ENCODE measurements at regions not wholly inside any gene's neighbourhood (a gene's known extent, or its start where the extent isn't known, plus 50 kb on each side); places are given as distances from the start of the nearest gene placed in this dataset.
A peak's percentile ranks its signal among the peaks of the same experiment; 100 is the strongest.

DNA sequence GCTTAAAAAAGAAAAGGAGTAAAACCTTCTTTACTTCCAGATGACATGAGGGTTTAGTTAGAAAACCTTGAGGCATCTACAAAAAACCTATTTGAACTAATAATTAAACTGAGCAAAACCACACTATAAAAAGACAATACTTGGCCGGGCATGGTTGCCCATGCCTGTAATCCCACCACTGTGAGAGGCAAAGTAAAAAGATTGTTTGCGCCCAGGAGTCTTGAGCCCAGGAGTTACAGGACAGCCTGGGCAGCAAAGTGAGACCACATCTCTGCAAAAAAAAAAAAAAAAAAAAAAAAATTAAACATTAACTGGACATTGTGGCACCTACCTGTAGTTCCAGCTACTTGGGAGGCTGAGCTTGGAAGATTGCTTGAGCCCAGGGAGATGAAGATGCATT lies 502.8 kb upstream of the LRRTM4 start (continued):
- TF ChIP-seq, protein P1, sequence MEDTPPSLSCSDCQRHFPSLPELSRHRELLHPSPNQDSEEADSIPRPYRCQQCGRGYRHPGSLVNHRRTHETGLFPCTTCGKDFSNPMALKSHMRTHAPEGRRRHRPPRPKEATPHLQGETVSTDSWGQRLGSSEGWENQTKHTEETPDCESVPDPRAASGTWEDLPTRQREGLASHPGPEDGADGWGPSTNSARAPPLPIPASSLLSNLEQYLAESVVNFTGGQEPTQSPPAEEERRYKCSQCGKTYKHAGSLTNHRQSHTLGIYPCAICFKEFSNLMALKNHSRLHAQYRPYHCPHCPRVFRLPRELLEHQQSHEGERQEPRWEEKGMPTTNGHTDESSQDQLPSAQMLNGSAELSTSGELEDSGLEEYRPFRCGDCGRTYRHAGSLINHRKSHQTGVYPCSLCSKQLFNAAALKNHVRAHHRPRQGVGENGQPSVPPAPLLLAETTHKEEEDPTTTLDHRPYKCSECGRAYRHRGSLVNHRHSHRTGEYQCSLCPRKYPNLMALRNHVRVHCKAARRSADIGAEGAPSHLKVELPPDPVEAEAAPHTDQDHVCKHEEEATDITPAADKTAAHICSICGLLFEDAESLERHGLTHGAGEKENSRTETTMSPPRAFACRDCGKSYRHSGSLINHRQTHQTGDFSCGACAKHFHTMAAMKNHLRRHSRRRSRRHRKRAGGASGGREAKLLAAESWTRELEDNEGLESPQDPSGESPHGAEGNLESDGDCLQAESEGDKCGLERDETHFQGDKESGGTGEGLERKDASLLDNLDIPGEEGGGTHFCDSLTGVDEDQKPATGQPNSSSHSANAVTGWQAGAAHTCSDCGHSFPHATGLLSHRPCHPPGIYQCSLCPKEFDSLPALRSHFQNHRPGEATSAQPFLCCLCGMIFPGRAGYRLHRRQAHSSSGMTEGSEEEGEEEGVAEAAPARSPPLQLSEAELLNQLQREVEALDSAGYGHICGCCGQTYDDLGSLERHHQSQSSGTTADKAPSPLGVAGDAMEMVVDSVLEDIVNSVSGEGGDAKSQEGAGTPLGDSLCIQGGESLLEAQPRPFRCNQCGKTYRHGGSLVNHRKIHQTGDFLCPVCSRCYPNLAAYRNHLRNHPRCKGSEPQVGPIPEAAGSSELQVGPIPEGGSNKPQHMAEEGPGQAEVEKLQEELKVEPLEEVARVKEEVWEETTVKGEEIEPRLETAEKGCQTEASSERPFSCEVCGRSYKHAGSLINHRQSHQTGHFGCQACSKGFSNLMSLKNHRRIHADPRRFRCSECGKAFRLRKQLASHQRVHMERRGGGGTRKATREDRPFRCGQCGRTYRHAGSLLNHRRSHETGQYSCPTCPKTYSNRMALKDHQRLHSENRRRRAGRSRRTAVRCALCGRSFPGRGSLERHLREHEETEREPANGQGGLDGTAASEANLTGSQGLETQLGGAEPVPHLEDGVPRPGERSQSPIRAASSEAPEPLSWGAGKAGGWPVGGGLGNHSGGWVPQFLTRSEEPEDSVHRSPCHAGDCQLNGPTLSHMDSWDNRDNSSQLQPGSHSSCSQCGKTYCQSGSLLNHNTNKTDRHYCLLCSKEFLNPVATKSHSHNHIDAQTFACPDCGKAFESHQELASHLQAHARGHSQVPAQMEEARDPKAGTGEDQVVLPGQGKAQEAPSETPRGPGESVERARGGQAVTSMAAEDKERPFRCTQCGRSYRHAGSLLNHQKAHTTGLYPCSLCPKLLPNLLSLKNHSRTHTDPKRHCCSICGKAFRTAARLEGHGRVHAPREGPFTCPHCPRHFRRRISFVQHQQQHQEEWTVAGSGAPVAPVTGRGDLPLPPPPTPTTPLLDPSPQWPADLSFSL (CRISPR knock-in tag; IDR thresholded peaks at IDR 0.05), result no peak
- TF ChIP-seq, protein P2, sequence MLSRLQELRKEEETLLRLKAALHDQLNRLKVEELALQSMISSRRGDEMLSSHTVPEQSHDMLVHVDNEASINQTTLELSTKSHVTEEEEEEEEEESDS (CRISPR knock-in tag; IDR thresholded peaks at IDR 0.05; ENCODE audit: borderline replicate concordance), result no peak
- TF ChIP-seq ZNF546 (CRISPR knock-in tag; conservative IDR thresholded peaks at IDR 0.05), result no peak

DNA sequence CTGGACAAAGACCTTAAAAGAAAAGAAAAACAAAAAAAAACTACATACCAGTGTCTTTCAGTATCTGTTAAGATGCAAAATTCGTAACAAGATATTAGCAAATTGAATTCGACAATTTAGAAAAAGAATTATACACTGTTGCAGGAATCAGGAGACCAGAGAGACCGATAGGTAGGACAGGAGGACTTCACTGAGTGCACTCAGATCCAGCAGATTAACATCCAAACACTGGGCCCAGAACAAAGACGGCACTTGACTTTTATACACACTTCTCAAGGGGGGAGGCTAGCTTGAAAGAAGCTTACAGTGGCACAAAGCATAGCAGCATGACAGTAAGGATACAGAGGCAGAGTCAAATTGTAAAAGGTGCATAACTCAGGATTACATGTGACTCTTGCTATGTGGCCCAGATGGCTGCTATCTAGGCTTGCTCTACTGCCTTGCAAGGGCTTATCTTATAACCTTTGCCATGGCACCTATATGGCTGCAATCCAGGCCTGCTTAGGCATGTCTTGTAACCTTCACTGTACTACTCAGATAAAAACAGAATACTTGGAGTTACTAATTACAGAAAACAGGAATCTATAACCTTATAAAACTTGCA lies 507.3 kb upstream of the LRRTM4 start:
- Histone ChIP-seq H3K4me3 (replicated peaks in 1 of 3; ENCODE audit: insufficient read depth in 1 of 3, low read depth in 2 of 3, low read length in 3 of 3) (no peak overlapping the region), H2AFZ (ENCODE audit: low read length) (no peak overlapping the region), H3K4me2 (ENCODE audit: low read depth, low read length) (no peak overlapping the region), H3K9ac (ENCODE audit: insufficient read depth, low read depth, low read length) (no peak overlapping the region), H3K27me3 (ENCODE audit: control insufficient read depth in 1 of 2, insufficient read depth in 2 of 2, low read length in 2 of 2) (no peaks in the 10 kb centered on the region), H3K79me2 (ENCODE audit: insufficient read depth, low read length) (no peaks in the 10 kb centered on the region), H3K4me1 (ENCODE audit: insufficient read depth, low read length) (no peaks in the 10 kb centered on the region), H3K9me3 (ENCODE audit: low read length) (peaks cover 31% of the 10 kb centered on the region), H3K27ac (ENCODE audit: extremely low read length, insufficient read depth, low read length) (no peak overlapping the region), H3K36me3 (replicated peaks in 1 of 2; ENCODE audit: control insufficient read depth in 1 of 2, insufficient read depth in 2 of 2, low read length in 2 of 2) (no peaks in the 10 kb centered on the region), H4K20me1 (ENCODE audit: insufficient read depth, low read length) (no peaks in the 10 kb centered on the region; the same call in 1 of the 2 replicates)
- ChIA-PET CTCF (ENCODE audit: low intra/inter-chr PET ratio, low total read pairs) (no interaction called here), POLR2A (no interaction called here)
- in situ Hi-C loops (cut with HindIII; ENCODE audit: extremely low pct_ligation_motif_present, low pct_unique_long_range_greater_than_20kb), result no loop called here
- intact Hi-C loops (cut with micrococcal nuclease; ENCODE audit: unreplicated experiment), result no loop called here
- WGBS (ENCODE audit: low lambda C conversion rate), result 79% methylated on average over 4 of the region's 4 CpGs
- ATAC-seq (no peak), FAIRE-seq (no peak), DNase-seq (ENCODE audit: low spot score) (no peak)
- no TSS peak for BruUV-seq (replicated peaks)
- TF ChIP-seq ZNF530 (CRISPR knock-in tag; IDR thresholded peaks at IDR 0.05; ENCODE audit: low read depth) (no peak), CBX1 (IDR thresholded peaks at IDR 0.05; ENCODE audit: low read depth) (peak; percentile 87), CBX2 (IDR thresholded peaks at IDR 0.05; ENCODE audit: low read depth, low read length) (no peak), CBX2 (CRISPR knock-in tag; IDR thresholded peaks at IDR 0.05; ENCODE audit: low read depth) (no peak), STAG1 (CRISPR knock-in tag; IDR thresholded peaks at IDR 0.05) (no peak), HMGA1 (CRISPR knock-in tag; conservative IDR thresholded peaks at IDR 0.05) (no peak), KDM5B (CRISPR knock-in tag; IDR thresholded peaks at IDR 0.05; ENCODE audit: borderline replicate concordance) (no peak), TRIM22 (IDR thresholded peaks at IDR 0.05) (no peak), TOPORS (CRISPR knock-in tag; IDR thresholded peaks at IDR 0.05) (0 out of 2 replicates have a peak, but pooled peaks have one; percentile 30), SYNCRIP (IDR thresholded peaks at IDR 0.05; ENCODE audit: insufficient read depth, low read depth, low read length) (no peak), CHCHD3 (CRISPR knock-in tag; IDR thresholded peaks at IDR 0.05) (no peak), EED (CRISPR knock-in tag; IDR thresholded peaks at IDR 0.05) (no peak)

All from HepG2 (cell line).